ENCODE measurements at regions not wholly inside any gene's neighbourhood (a gene's known extent, or its start where the extent isn't known, plus 50 kb on each side); places are given as distances from the start of the nearest gene placed in this dataset.

- DNase-seq (ENCODE audit: low read depth in 2 of 2), result no peak
Measured at GRCh38 chr2:41580806-41581205, 467.0 kb upstream of the PKDCC start.

DNA sequence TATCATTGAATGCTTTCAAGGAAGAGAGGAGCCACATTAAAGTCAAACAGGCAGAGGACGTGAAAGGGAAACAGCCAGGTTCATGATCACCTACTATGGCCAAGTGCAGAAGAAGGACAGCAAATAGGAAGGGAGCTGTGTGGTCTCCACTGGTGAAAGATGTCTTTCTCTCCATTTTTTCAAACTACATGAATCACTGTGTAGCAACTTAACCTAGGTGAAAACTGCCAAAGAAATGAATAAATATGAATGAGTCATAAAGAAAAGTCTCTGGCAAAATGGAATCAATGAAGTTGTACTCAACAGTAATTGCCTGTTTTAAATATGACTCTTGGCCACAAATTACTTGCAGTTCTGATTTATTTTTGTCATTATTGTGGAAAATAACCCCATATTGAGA is 452.6 kb upstream of the PKDCC start:
- DNase-seq (ENCODE audit: low read depth in 2 of 2), result no peak

GRCh38 chr2:41597680-41598079 is 450.1 kb upstream of the PKDCC start:
- no peak for DNase-seq (ENCODE audit: low read depth in 2 of 2)

DNA sequence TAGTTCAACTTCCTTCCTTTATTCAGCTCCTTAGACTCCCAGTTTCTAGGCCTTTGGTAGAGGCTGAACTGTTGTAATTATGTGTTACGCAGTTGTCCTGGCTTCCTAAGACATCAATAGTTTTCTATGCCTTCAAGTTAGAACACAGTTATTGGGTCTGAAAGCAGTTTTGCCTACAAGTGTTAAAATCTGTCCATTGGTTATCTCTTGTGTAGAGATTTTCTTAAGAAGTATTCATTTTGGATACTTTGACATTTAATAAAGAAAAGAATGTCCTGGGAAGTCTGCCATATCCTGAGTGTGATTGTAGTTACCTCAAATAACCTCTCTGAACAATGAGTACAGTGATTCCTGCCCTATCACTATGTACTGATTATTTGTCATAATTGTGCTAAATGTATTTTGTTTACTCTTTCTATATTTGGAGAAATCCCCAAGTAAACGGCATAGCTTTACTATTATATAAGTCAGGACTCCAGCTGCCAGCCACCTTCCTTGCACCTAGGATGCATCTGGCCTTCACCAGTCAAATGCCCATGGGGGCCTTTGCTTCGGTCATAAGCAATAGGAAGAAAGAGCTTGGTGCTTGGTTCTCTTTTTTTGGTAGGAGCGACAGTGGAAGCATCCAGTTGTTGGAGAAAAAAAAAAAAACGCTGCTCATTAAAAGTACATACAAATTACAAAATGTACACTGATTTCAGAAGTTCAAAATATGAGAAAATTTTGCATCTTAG is 449.5 kb upstream of the PKDCC start:
- DNase-seq (ENCODE audit: low read depth in 2 of 2), result no peak

DNA sequence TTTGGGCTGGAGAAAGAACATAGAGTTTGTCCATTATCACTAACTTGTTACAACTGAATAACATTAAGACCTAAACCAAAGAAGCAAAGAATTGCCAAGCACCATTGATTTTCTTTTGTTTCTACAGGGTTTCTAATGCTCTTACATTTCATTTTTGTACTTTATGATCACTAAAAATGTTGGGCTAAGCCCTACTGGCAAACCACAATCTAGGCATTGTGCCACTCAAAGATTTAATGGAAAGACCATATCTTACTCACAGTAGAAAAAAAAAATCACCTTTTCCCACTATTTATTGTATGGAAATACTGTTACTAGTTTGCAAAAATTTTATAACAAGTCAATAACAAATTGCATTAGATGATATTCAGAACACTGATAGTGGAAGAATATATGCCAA is 447.4 kb upstream of the PKDCC start:
- DNase-seq (ENCODE audit: low read depth in 2 of 2), result no peak

DNA sequence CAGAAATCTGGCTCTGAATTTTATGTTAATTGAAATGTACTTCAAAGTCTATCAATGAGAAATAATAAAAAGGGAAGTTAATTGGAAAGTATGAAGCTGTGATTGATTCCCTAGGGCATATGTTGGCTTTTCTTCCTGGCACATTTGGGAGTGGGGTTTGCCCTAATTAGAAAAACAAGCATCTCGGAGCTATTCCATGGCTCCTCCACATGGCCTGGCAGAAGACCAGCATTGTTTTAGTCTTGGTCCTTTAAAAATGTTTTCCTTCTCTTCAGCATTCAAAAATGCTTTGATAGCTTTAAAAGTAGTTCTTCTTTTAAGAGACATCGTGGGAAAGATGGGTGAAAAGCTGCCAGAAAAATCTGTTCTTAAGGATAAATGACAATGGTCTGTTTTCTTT is 445.5 kb upstream of the PKDCC start:
- DNase-seq (ENCODE audit: low read depth in 2 of 2), result no peak

- no peak for DNase-seq (ENCODE audit: low read depth in 2 of 2)
Measured at GRCh38 chr2:41605311-41605710, 442.5 kb upstream of the PKDCC start.

- DNase-seq (ENCODE audit: low read depth in 2 of 2), result no peak
Measured at GRCh38 chr2:41605914-41606313, 441.9 kb upstream of the PKDCC start.

DNA sequence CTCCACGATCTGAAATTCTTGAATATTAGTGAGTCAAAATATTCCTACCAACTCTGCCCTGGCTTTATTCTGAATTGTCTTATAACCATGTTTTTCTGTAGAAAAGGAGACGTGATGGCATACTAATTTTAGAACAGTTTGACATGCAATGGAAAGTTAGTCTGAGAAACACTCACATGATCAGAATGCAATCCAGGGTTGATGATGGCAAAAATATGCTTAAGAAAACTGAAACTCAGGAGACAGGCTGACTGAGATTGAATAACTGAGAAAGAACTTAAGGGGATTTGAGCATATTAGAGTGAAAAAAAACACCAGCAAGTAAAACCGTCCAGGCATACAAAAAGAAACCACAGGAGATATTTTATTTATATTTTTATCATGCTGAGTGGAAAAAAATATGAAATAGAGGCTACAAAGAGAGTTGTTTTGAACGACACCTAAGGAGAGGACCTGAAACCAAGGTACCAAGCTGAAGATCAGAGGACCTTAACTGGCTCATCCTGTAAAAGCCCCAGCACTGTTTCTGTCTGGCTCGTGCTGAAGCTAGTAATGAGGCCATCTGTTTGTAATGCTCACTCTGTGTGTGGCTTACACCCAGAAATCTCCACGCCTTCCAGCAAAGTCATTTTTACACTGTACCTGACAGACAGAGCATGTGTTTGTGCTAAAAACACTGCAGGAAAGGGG is 437.2 kb upstream of the PKDCC start:
- no peak for DNase-seq (ENCODE audit: low read depth in 2 of 2)

- no peak for DNase-seq (ENCODE audit: low read depth in 2 of 2)
Measured at GRCh38 chr2:41618754-41619153, 429.1 kb upstream of the PKDCC start.

DNA sequence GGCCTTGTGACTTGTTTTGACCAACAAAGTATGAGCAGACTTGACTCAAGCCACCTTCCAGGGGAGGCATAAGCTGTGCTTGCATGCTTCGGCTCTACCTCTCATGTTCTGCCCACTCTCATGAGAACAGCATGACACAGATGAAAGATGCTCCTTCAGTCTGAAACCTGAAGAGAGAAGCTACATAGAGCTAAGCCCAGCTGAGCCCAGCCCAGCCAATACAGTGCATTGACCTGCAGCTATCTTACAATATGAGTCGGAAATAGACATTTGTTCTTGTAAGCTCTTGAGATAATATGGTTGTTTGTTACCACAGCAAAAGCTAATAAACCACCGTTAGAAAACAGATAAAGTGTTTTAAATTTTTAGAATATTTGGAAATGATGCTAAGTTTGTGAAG is 426.7 kb upstream of the PKDCC start:
- no peak for DNase-seq (ENCODE audit: low read depth in 2 of 2)

GRCh38 chr2:41621563-41621962 is 426.3 kb upstream of the PKDCC start:
- no peak for DNase-seq (ENCODE audit: low read depth in 2 of 2)

DNA sequence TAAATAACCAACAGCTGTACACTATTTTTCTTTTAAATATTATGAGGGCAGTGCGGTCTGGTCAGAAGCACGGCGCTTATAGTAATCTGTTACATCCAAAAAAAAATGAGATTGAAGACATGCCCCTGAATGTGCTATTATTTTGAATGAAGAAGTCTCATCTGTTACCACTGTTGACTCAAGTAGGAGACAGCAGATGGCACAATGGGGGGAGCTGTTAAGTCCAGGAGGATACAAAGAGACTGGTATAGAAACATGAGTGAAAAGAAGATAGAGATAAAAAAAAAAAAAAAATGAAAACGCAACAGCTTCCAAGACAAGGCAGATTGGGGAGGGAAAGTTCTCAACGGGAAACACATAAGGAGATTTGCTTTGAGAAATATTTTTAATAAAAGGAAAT is 425.5 kb upstream of the PKDCC start:
- no peak for DNase-seq (ENCODE audit: low read depth in 2 of 2)

DNA sequence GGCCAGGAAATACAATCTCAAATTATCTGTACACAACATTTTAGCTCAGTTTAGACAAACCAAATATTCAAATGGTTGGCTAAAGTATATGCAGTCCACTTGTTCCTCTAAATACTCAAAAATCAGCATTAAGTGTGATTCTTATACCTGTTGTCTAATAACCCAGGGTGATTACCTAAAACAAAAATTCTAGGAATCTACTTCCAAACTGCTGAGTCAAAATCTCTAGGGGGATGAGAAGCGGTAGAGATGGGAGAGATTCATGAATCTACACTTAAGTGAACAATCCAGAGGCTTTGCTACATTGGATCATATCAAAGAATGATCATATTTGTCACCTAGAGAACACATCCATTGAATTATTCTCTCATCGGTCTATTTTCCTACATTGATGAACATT is 420.9 kb upstream of the PKDCC start:
- no peak for DNase-seq (ENCODE audit: low read depth in 2 of 2)

DNA sequence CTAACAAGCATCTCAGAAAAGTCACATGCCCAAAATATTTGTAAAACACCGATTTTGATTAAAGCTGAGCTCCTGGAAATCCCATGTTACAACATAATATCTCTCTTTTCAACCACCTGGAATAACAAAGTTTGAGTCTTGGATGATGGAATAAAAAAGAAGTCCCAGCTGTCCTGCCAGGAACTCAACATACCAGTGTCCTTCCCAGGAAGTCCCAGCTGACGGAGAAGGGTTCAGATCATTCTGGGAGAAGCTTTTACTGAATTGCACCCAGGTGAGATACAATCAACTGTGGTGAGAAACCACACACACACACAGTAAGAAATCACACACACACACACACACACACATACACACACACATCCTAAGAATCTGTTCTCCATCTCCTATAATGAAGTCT is 413.1 kb upstream of the PKDCC start:
- no peak for DNase-seq (ENCODE audit: low read depth in 2 of 2)

- no peak for DNase-seq (ENCODE audit: low read depth in 2 of 2)
Measured at GRCh38 chr2:41644936-41645335, 402.9 kb upstream of the PKDCC start.

DNA sequence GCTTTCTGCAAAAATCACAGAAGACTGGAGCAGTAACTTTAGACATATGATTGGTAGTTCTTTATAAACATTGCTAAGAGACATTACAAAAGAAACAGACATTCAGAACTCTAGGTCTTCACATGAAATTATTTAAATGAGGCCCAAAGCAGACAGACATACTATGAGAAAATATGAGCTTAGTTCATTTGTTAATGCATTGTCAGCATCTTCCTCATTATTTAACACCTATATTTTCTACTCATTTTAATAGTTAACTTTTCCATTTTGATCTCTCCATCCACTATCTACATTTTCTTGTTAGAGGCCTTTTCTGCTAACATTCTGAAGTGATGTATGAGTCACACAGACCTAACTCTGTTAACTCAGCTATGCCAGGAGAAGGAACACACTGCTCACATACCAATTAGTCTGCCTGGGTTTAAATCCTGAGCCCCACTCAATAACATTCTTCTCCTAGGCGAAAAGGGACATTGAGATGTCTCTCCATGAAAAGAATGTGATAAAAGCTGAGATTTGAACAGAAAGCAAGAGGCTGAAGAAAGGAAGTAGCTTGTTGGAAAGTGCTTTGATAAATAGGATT is 400.3 kb upstream of the PKDCC start:
- DNase-seq (ENCODE audit: low read depth in 2 of 2), result no peak

GRCh38 chr2:41657226-41657625 is 390.6 kb upstream of the PKDCC start:
- no peak for DNase-seq (ENCODE audit: low read depth in 2 of 2)

DNA sequence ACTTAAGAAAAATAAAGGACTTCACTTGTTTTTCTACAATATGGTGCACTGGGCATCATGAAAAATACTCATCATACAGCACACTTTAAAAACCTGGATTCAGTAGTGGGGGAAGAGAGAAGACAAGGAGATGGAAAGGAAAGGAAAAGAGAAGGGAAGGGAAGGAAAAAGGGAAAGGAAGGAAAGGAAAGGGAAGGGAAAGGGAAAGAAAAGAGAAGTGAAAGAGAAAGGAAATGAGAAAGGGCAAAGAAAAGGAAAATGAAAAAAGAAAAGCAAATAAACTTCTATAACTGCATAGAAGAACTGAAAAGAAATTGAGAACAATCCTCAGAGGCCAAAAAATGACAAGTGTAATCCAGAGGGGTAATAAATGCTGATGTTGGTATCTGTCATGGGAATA is 388.1 kb upstream of the PKDCC start:
- no peak for DNase-seq (ENCODE audit: low read depth in 2 of 2)

- DNase-seq (ENCODE audit: low read depth in 2 of 2), result no peak
Measured at GRCh38 chr2:41662461-41662860, 385.4 kb upstream of the PKDCC start.

DNA sequence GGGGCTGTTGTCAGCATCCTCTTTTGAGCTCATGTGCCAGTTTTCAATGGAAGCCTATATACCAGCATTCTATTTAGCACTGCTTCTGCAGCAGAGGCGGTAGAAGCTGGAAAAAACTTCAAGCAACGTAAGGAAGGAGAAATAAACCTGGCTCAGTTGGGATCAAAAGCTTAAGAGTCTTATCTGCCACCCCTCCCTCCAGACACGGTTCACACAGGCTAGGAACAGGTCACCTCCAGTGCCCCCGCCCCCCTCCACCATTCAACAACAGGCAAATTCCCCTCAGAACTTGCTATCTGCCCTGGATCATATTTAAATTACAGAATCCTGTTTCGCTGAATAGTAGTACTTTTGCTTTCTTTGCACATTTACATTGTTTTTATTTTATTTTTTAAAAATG is 384.8 kb upstream of the PKDCC start:
- DNase-seq (ENCODE audit: low read depth in 2 of 2), result no peak

- no peak for DNase-seq (ENCODE audit: low read depth in 2 of 2)
Measured at GRCh38 chr2:41668529-41668928, 379.3 kb upstream of the PKDCC start.

DNA sequence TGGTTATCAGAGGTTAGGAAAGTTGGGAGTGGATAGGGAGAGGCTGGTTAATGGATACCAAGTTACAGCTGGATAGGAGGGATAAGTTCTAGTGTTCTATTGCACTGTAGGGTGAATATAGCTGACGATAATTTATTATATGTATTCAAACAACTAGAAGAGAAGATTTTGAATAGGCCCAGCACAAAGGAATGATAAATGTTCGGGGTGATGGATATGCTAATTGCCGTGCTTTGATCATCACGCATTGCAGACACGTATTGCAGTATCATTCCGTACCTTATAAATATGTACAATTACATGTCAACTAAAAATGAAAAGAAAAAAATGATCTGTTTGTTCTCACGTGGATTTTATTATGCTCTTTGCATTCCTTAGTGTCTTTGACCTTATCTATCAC is 369.2 kb upstream of the PKDCC start:
- DNase-seq (ENCODE audit: low read depth in 2 of 2), result no peak
